ENCODE measurements at regions not wholly inside any gene's neighbourhood (a gene's known extent, or its start where the extent isn't known, plus 50 kb on each side); places are given as distances from the start of the nearest gene placed in this dataset.
"Not testable (repeated sequence)": the region's sequence is repeated elsewhere in the genome, so short reads cannot be mapped to it uniquely, and the experiment has no call there.

- DNase-seq: no peak
Observed at GRCh38 chr5:98521821-98522220, 251.6 kb upstream of the RGMB start.

- DNase-seq: no peak
Observed at GRCh38 chr5:98524773-98525172, 248.7 kb upstream of the RGMB start.

GRCh38 chr5:98527846-98528245 lies 245.6 kb upstream of the RGMB start:
- DNase-seq: no peak

- no peak for DNase-seq
Observed at GRCh38 chr5:98529321-98529720, 244.1 kb upstream of the RGMB start.

- DNase-seq: no peak
Observed at GRCh38 chr5:98530224-98530623, 243.2 kb upstream of the RGMB start.

- no peak for DNase-seq
Observed at GRCh38 chr5:98535901-98536300, 237.6 kb upstream of the RGMB start.

- no peak for DNase-seq
Observed at GRCh38 chr5:98540056-98540455, 233.4 kb upstream of the RGMB start.

- DNase-seq: no peak
Observed at GRCh38 chr5:98541641-98542040, 231.8 kb upstream of the RGMB start.

- no peak for DNase-seq
Observed at GRCh38 chr5:98543490-98543889, 230.0 kb upstream of the RGMB start.

GRCh38 chr5:98546924-98547323 lies 226.5 kb upstream of the RGMB start:
- DNase-seq: not testable (repeated sequence)

- DNase-seq: no peak
Observed at GRCh38 chr5:98556712-98557111, 216.8 kb upstream of the RGMB start.

GRCh38 chr5:98557916-98558315 lies 215.5 kb upstream of the RGMB start:
- DNase-seq: no peak

GRCh38 chr5:98563885-98564653 lies 209.4 kb upstream of the RGMB start:
- no peak for DNase-seq

- no peak for DNase-seq
Observed at GRCh38 chr5:98564836-98565235, 208.6 kb upstream of the RGMB start.

- DNase-seq: no peak
Observed at GRCh38 chr5:98568336-98568735, 205.1 kb upstream of the RGMB start.

GRCh38 chr5:98569288-98569687 lies 204.2 kb upstream of the RGMB start:
- no peak for DNase-seq

- DNase-seq: no peak
Observed at GRCh38 chr5:98570010-98570409, 203.5 kb upstream of the RGMB start.

GRCh38 chr5:98570661-98571191 lies 202.7 kb upstream of the RGMB start:
- DNase-seq: no peak

GRCh38 chr5:98573834-98574320 lies 199.6 kb upstream of the RGMB start:
- no peak for DNase-seq

- no peak for DNase-seq
Observed at GRCh38 chr5:98576275-98576674, 197.2 kb upstream of the RGMB start.

- DNase-seq: no peak
Observed at GRCh38 chr5:98578438-98578837, 195.0 kb upstream of the RGMB start.

GRCh38 chr5:98581112-98581997 lies 192.1 kb upstream of the RGMB start:
- DNase-seq: no peak

GRCh38 chr5:98583586-98583985 lies 189.9 kb upstream of the RGMB start:
- no peak for DNase-seq
